Left forelimb (tissue), 1 donor: ENCODE measurements at regions not wholly inside any gene's neighbourhood (a gene's known extent, or its start where the extent isn't known, plus 50 kb on each side); places are given as distances from the start of the nearest gene placed in this dataset.
A peak's percentile ranks its signal among the peaks of the same experiment; 100 is the strongest.
"Not testable (repeated sequence)": the region's sequence is repeated elsewhere in the genome, so short reads cannot be mapped to it uniquely, and the experiment has no call there.

Experiments used
- DNase-seq: peaks from one replicate; pipeline ENCODE4 v3.0.0-alpha.2; 2018; ENCODE audit warnings: low spot score

- DNase-seq: no peak
Measured at GRCh38 chr1:240722788-240723187, 110.8 kb upstream of the GREM2 start.

DNA sequence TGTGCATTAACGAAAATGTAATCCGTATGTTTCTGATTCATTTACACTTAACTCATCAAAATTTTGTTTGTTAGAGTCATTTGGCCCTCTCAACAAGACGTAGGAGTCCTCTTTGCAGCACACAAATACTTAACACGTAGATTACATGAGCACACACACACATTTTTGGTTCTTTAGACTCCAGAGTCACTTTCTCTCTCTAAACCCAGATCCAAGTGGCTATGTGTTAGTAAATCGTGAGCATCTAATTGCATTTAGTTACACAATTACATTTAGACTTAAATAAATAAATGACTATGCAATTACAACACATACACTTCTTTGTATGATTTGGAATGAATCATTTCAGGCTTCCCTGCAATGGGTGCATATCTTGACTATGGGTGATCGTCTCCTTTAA, 109.0 kb upstream of the GREM2 start:
- no peak for DNase-seq

- no peak for DNase-seq
Measured at GRCh38 chr1:240719953-240720700, 108.2 kb upstream of the GREM2 start.

GRCh38 chr1:240716538-240716937, 104.6 kb upstream of the GREM2 start:
- not testable (repeated sequence) for DNase-seq

GRCh38 chr1:240714568-240715292, 102.8 kb upstream of the GREM2 start:
- DNase-seq: no peak

DNA sequence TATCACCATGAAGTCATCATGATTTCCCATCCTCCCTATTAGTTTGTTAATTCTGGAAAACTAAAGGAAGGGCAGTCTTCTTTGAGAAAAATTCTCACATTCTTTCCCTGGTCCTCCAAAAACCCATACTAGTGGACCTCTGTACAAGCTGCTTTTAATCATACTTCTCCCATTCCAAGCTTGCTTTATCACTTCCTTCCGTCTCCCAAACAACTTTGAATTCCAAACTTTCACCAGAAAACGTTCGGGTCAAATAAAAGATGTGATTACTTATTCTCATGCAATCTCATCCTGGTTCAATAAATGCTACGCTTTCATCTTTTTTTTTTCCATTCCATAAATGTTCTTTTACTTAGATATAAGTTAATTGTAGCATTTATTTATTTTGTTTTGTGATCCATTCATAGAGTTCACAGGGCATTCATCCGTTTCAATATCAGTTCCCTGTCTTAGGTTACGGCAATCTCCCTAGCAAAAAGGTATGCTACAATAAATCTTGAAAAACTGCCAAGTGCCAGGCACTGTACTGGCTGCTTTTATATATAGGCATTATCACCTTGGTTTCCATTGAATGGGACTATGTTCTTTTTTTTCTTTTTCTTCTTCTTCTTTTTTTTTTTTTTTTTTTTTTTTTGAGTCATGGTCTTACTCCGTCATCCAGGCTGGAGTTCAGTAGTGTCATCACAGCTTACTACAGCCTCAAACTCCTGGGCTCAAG, 100.2 kb upstream of the GREM2 start:
- no peak for DNase-seq

- no peak for DNase-seq
Measured at GRCh38 chr1:240711020-240711419, 99.1 kb upstream of the GREM2 start.

DNA sequence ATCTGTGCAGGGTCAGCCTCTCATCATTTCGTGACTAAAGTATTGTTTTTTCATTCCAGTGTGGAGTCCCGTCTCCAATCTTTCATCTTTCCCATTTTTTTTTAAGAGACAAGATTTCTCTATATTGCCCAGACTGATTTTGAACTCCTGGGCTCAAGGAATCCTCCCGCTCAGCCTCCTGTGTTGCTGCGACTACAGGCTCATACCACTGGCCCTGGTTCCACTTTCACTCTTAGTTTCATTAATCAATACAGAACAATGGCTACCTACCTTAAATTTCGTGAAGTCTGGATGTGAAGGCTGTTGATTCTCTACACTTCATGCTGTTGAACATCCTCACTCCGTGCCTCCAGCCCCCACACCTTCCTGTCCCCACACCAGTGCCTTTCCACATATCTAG, 97.7 kb upstream of the GREM2 start:
- no peak for DNase-seq

GRCh38 chr1:240706150-240706935, 94.4 kb upstream of the GREM2 start:
- no peak for DNase-seq

DNA sequence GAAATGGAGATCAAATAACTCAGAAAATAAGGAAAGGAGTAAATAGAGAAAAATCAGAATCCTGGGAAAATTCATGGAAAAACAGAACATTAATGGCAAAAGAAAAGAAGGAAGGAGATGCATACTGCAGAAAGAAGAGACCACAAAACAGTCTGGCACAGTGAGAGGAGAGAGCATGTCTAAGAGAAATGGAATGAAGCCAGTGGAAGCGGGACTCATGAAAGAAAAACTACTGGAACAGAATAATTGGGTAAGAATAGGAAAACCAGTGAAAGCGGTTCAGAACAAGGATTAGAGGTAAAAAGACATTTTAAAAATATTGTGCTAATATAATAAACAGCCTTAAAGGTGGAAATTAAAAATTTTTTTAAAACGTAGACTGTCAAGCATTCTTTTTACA, 93.6 kb upstream of the GREM2 start:
- no peak for DNase-seq

DNA sequence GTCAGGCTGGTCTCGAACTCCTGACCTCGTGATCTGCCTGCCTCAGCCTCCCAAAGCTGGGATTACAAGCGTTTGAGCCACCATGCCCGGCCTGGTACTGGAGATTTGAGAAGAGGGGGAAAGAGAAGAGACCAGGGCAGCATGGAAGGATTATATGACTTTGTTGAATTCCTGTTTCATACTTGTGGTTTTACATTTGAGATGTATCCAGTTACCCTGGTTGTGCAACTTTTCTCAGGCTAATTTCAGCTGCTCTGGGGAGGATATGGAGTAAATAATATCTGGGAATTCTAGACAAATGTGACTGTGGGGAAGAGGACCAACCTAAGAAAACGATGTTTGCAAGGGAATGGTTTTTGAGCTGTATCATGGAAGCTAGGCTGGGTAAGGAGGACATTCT, 89.5 kb upstream of the GREM2 start:
- no peak for DNase-seq

DNA sequence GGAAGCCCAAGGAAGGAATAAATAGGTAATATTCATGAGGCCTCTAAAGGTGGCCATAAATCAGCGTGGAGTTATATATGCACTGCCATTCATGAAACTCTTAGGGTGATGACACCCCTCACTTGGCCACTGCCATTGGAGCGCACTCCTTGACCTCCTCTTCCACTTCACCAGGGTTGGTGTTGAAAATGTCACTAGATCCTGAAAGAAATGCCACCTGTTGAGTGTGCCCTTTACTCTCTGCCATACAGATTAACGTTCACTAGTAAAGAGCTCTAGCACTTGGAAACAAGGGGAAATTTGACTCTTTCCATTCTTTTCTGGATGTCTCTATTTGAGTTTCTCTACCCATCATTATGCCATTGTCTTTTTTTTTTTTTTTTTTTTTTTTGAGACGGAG, 83.5 kb upstream of the GREM2 start:
- no peak for DNase-seq

- no peak for DNase-seq
Measured at GRCh38 chr1:240693844-240694243, 81.9 kb upstream of the GREM2 start.

- no peak for DNase-seq
Measured at GRCh38 chr1:240693036-240693435, 81.1 kb upstream of the GREM2 start.

- peak; percentile 74 for DNase-seq
Measured at GRCh38 chr1:240691909-240692705, 80.2 kb upstream of the GREM2 start.

DNA sequence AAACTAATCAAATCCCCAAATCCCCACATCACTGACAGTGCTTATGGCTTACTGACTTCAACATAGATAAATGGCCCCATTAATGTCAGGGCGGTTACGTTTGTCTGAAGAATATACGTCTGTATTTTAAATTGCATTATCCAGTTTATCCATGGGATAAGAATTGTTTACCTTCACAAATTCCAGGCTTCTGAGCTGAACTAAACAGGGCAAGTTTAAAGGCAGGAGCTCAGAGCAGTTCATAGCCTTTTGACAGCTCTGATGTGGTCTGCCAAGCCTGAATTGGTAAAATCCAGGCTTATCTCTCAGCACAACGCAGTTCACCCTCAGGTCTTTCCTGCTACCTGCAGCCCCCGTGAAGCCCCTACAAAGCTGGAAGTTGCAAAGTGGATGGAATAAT, 79.5 kb upstream of the GREM2 start:
- no peak for DNase-seq

DNA sequence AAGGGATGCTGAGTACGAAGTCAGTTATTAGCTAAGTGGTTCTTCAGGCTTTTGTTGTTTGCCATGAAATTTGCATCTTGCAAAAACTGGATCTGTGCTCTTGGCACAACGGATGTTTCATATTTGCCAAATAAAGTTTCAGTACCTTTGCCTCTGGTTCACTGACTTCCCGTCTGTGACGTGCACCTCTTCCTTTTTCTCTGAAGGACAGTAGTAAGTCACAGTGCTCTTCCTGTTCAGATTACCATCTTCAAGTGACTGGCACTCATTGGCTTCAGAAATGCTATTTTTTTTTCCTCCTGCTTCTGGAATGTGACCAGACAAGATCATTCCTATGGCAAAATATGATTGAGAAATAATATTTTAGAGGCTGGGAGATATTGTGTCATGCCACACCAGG, 75.9 kb upstream of the GREM2 start:
- DNase-seq: no peak

- DNase-seq: no peak
Measured at GRCh38 chr1:240683576-240683975, 71.6 kb upstream of the GREM2 start.

DNA sequence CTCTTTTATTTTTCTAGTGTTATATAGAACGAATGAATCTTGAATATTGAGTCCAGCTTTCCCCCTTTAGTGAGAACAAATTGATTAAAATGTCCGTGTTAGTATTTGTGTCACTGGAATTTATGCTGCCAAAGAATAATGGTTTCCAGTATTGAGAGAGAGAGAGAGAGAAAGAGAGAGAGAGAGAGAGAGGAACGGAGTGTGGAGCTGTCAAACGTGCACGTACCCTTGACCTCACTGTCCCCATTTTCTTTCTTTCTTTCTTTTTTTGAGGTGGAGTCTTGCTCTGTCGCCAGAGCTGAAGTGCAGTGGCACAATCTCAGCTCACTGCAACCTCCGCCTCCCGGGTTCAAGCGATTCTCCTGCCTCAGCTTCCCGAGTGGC, 70.9 kb upstream of the GREM2 start:
- no peak for DNase-seq

DNA sequence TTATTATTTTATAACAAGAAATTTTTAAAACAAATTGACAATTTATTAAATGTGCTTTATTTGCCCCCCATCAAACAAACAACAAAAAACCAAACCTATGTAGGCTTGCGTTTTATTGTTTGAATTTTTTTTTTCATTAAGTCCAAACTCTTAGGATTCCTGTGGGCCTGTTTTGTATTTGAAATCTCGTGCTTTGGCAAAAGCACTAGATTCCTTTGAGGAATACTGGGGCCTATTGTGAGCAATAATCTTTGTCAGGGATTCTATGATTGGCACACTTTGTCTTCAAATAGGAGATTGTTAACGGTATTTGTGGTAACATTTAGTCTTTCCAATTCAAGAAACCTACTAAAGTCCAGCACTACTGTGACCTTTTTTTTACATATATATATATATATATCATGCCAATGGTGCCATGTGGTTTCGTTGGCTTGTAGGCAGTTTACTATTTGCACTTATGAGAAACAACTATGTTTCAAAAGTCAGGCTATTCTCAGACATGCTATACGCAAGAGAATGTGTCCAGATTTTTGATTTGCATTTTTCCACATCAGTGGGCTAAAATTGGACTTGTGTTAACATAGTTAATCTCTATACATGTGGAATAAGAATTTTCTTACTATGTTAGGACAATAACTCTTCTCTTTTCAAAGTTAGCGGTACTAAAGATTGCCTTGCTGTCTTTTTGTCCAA, 70.4 kb upstream of the GREM2 start:
- no peak for DNase-seq
